GM23248 (cell line): ENCODE measurements at regions not wholly inside any gene's neighbourhood (a gene's known extent, or its start where the extent isn't known, plus 50 kb on each side); places are given as distances from the start of the nearest gene placed in this dataset.

ENCODE experiments used
- EZH2 ChIP-seq: fragments of 200-600 bp; sonication (generic); IDR thresholded peaks from 2 replicates; pipeline ENCODE4 v1.6.1; 2018; ENCODE audit warnings: antibody characterized with exemption, mild to moderate bottlenecking; ENCODE audit not compliant: insufficient read depth, poor library complexity, severe bottlenecking
- EZH2phosphoT487 ChIP-seq: fragments of 200-600 bp; sonication (generic); IDR thresholded peaks from 2 replicates; pipeline ENCODE4 v1.6.1; 2018; ENCODE audit warnings: antibody characterized with exemption, moderate library complexity, mild to moderate bottlenecking, low read depth; ENCODE audit not compliant: insufficient read depth

DNA sequence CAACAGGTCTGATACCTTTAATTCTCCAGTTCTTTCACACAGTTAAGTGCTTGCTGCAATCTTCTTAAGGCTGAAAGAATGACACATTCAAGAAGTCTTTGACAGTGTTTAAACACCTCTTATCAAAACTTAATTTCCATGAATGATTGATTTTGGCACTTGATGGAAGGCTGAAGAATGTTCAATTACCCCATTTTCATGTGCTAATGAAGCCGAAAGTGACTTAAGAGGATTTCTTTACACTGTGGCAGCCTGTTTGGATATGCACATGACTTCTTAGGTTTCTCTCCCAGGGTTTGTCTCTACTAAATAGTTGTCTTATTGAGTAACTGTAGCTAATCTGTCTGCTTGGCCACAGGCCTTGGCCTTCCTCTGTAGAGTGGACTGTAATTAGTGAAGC is 81.1 kb upstream of the PRDM1 start:
- no peak for TF ChIP-seq EZH2
- TF ChIP-seq EZH2phosphoT487 = no peak
